ENCODE measurements at regions not wholly inside any gene's neighbourhood (a gene's known extent, or its start where the extent isn't known, plus 50 kb on each side); places are given as distances from the start of the nearest gene placed in this dataset.

- Histone ChIP-seq H3K79me2 (ENCODE audit: control insufficient read depth, insufficient read depth, low read length) (no peaks in the 10 kb centered on the region), H3K36me3 (ENCODE audit: control insufficient read depth, insufficient read depth, low read length) (no peaks in the 10 kb centered on the region), H3K27ac (ENCODE audit: extremely low read depth, low read depth, low read length) (no peak overlapping the region), H3K4me3 (no peak overlapping the region), H3K4me1 (replicated peaks in 1 of 2; ENCODE audit: control insufficient read depth in 2 of 2, insufficient read depth in 2 of 2, low read length in 2 of 2) (no peaks in the 10 kb centered on the region), H4K20me1 (replicated peaks; ENCODE audit: control insufficient read depth, insufficient read depth, low read length) (no peaks in the 10 kb centered on the region), H3K9me3 (replicated peaks; ENCODE audit: control insufficient read depth, insufficient read depth, low read depth, low read length) (0 out of 2 replicates have a peak, but pooled peaks cover 2% of the 10 kb centered on the region), H3K27me3 (ENCODE audit: control insufficient read depth in 2 of 2, insufficient read depth in 2 of 2, low read length in 2 of 2) (no peaks in the 10 kb centered on the region), H3K4me2 (ENCODE audit: insufficient read depth, low read length) (no peak overlapping the region), H3K9me1 (ENCODE audit: control insufficient read depth, insufficient read depth, low read length) (no peaks in the 10 kb centered on the region), H3K9ac (ENCODE audit: insufficient read depth in 1 of 2, low read depth in 2 of 2, low read length in 2 of 2) (no peak overlapping the region), H2AFZ (ENCODE audit: low read depth, low read length) (no peak overlapping the region)
- ChIA-PET POLR2A (no interaction called here), CTCF (ENCODE audit: low intra/inter-chr PET ratio) (no interaction called here)
- no TSS peak for BruUV-seq (replicated peaks)
- in situ Hi-C loops (cut with MboI) (no loop called here), intact Hi-C loops (cut with micrococcal nuclease) (no loop called here)
- FAIRE-seq, result no peak
- 0% methylated on average over 1 of the region's 1 CpG for WGBS (ENCODE audit: insufficient coverage, low coverage, missing lambda C conversion rate)
- no peak for DNase-seq (ENCODE audit: extremely low read depth in 1 of 4, low spot score in 3 of 4)
- ATAC-seq, result no peak
- TF ChIP-seq CAMTA2 (CRISPR knock-in tag; conservative IDR thresholded peaks at IDR 0.05) (no peak), ZNF778 (CRISPR knock-in tag; IDR thresholded peaks at IDR 0.05) (no peak), TSC22D4 (tag; IDR thresholded peaks at IDR 0.05) (no peak), CBX5 (IDR thresholded peaks at IDR 0.05; ENCODE audit: borderline replicate concordance, low read depth) (no peak), PHF21A (IDR thresholded peaks at IDR 0.05; ENCODE audit: borderline replicate concordance, low read depth) (no peak), ZNF318 (IDR thresholded peaks at IDR 0.05; ENCODE audit: borderline replicate concordance in 1 of 2, low read depth in 1 of 2) (no peak), SMAD4 (CRISPR knock-in tag; conservative IDR thresholded peaks at IDR 0.05) (no peak), KLF13 (tag; IDR thresholded peaks at IDR 0.05; ENCODE audit: borderline replicate concordance, low read depth) (no peak), NFRKB (IDR thresholded peaks at IDR 0.05; ENCODE audit: low read depth) (no peak), ZNF165 (CRISPR knock-in tag; IDR thresholded peaks at IDR 0.05; ENCODE audit: borderline replicate concordance) (no peak), ZNF224 (CRISPR knock-in tag; IDR thresholded peaks at IDR 0.05) (no peak), ZNF655 (CRISPR knock-in tag; IDR thresholded peaks at IDR 0.05) (no peak), ARID3A (IDR thresholded peaks at IDR 0.05; ENCODE audit: borderline replicate concordance, low read depth, low read length) (no peak)
These were observed 1498.8 kb downstream of the SLITRK5 start for GRCh38 chr13:89169951-89170350.

Measured in K562 (cell line).